MM.1S (cell line): ENCODE measurements at regions not wholly inside any gene's neighbourhood (a gene's known extent, or its start where the extent isn't known, plus 50 kb on each side); places are given as distances from the start of the nearest gene placed in this dataset.

Experiments
- DNase-seq: peaks from one replicate; pipeline ENCODE4 v3.0.0-alpha.2; 2015
- H2AFZ ChIP-seq: fragments of 300-600 bp; sonication (generic); 2 replicates; pipeline ENCODE4 v1.6.0; 2016; ENCODE audit warnings: antibody characterized with exemption, low read length
- H3F3A ChIP-seq: fragments of 300-600 bp; sonication (generic); 2 replicates; pipeline ENCODE4 v1.6.1; 2016; ENCODE audit warnings: mild to moderate bottlenecking, antibody characterized with exemption, low read length, moderate library complexity, mixed read lengths; ENCODE audit not compliant: insufficient read depth
- H3K27ac ChIP-seq: fragments of 300-600 bp; sonication (generic); 2 replicates; pipeline ENCODE4 v1.5.1; 2016; ENCODE audit warnings: mild to moderate bottlenecking, low read length
- H3K27me3 ChIP-seq: fragments of 300-600 bp; sonication (generic); replicated peaks from 2 replicates; pipeline ENCODE4 v1.6.0; 2016; ENCODE audit warnings: low read length; ENCODE audit not compliant: insufficient read depth
- H3K36me3 ChIP-seq: fragments of 300-600 bp; sonication (generic); replicated peaks from 2 replicates; pipeline ENCODE4 v1.6.1; 2016; ENCODE audit warnings: mild to moderate bottlenecking, low read length, mixed read lengths; ENCODE audit not compliant: insufficient read depth
- H3K4me1 ChIP-seq: fragments of 300-600 bp; sonication (generic); 2 replicates; pipeline ENCODE4 v1.6.1; 2016; ENCODE audit warnings: low read length, mixed read lengths
- H3K4me2 ChIP-seq: fragments of 300-600 bp; sonication (generic); 2 replicates; pipeline ENCODE4 v1.6.0; 2016; ENCODE audit warnings: low read depth, low read length
- H3K4me3 ChIP-seq: fragments of 300-600 bp; sonication (generic); 2 replicates; pipeline ENCODE4 v1.5.1; 2016; ENCODE audit warnings: low read length, mixed read lengths
- H3K79me2 ChIP-seq: fragments of 300-600 bp; sonication (generic); 2 replicates; pipeline ENCODE4 v1.6.1; 2016; ENCODE audit warnings: mixed run types, low read length, mixed read lengths
- H3K9ac ChIP-seq: fragments of 300-600 bp; sonication (generic); 2 replicates; pipeline ENCODE4 v1.6.1; 2016; ENCODE audit warnings: low read length, mixed read lengths
- H3K9me2 ChIP-seq: fragments of 300-600 bp; sonication (generic); replicated peaks from 2 replicates; pipeline ENCODE4 v1.6.1; 2016; ENCODE audit warnings: mild to moderate bottlenecking, low read length, mixed read lengths; ENCODE audit not compliant: insufficient read depth
- H3K9me3 ChIP-seq: fragments of 300-600 bp; sonication (generic); replicated peaks from 2 replicates; pipeline ENCODE4 v1.6.1; 2016; ENCODE audit warnings: mild to moderate bottlenecking, low read length, mixed read lengths; ENCODE audit not compliant: insufficient read depth
- H4K20me1 ChIP-seq: fragments of 300-600 bp; sonication (generic); 2 replicates; pipeline ENCODE4 v1.6.1; 2016; ENCODE audit warnings: mild to moderate bottlenecking, low read length, moderate library complexity, mixed read lengths; ENCODE audit not compliant: insufficient read depth
- CTCF ChIP-seq: fragments of 300-600 bp; sonication (generic); IDR thresholded peaks from 2 replicates; pipeline ENCODE4 v1.5.1; 2016; ENCODE audit warnings: antibody characterized with exemption, low read length, mixed read lengths
- EZH2 ChIP-seq: fragments of 300-600 bp; sonication (generic); optimal IDR thresholded peaks from 2 replicates; pipeline ENCODE3; 2017; ENCODE audit warnings: low read depth, mild to moderate bottlenecking, antibody characterized with exemption, low read length, mixed read lengths
- EZH2phosphoT487 ChIP-seq: fragments of 300-600 bp; sonication (generic); IDR thresholded peaks from 2 replicates; pipeline ENCODE4 v1.6.1; 2018; ENCODE audit warnings: antibody characterized with exemption, low read length

GRCh38 chr1:29601021-29601420 lies 364.7 kb downstream of the PTPRU start:
- Histone ChIP-seq H4K20me1 (no peaks in the 10 kb centered on the region), H3K9ac (no peak overlapping the region), H3K27ac (no peak overlapping the region), H3F3A (no peaks in the 10 kb centered on the region), H3K27me3 (peaks cover 79% of the 10 kb centered on the region), H3K9me2 (no peaks in the 10 kb centered on the region), H3K4me2 (no peak overlapping the region), H3K4me1 (no peaks in the 10 kb centered on the region), H3K79me2 (no peaks in the 10 kb centered on the region), H2AFZ (no peak overlapping the region), H3K36me3 (no peaks in the 10 kb centered on the region), H3K4me3 (no peak overlapping the region), H3K9me3 (no peaks in the 10 kb centered on the region)
- TF ChIP-seq CTCF (no peak), EZH2phosphoT487 (no peak), EZH2 (no peak)
- no peak for DNase-seq

- no peak for TF ChIP-seq EZH2
- TF ChIP-seq EZH2phosphoT487 = no peak
- TF ChIP-seq CTCF = no peak
- Histone ChIP-seq H3F3A (no peaks in the 10 kb centered on the region), H4K20me1 (no peaks in the 10 kb centered on the region), H3K9me2 (no peaks in the 10 kb centered on the region), H3K36me3 (no peaks in the 10 kb centered on the region), H2AFZ (no peak overlapping the region), H3K9me3 (no peaks in the 10 kb centered on the region), H3K79me2 (no peaks in the 10 kb centered on the region), H3K27ac (no peak overlapping the region), H3K4me3 (no peak overlapping the region), H3K4me1 (no peaks in the 10 kb centered on the region), H3K27me3 (peaks cover 74% of the 10 kb centered on the region), H3K4me2 (no peak overlapping the region), H3K9ac (no peak overlapping the region)
- DNase-seq = no peak
Measured at GRCh38 chr1:29599826-29600225, 363.5 kb downstream of the PTPRU start.

GRCh38 chr1:29599071-29599470 lies 362.7 kb downstream of the PTPRU start:
- H3K27me3 ChIP-seq = peaks cover 66% of the 10 kb centered on the region
- no peak overlapping the region for H3K27ac ChIP-seq
- H2AFZ ChIP-seq = no peak overlapping the region
- H3K4me2 ChIP-seq = no peak overlapping the region
- H3K4me3 ChIP-seq = no peak overlapping the region
- H3K36me3 ChIP-seq = no peaks in the 10 kb centered on the region
- H3K9me3 ChIP-seq = no peaks in the 10 kb centered on the region
- DNase-seq = no peak
- no peaks in the 10 kb centered on the region for H3F3A ChIP-seq
- no peaks in the 10 kb centered on the region for H3K4me1 ChIP-seq
- no peak overlapping the region for H3K9ac ChIP-seq
- no peaks in the 10 kb centered on the region for H3K79me2 ChIP-seq
- TF ChIP-seq EZH2phosphoT487 = no peak
- no peak for TF ChIP-seq EZH2
- no peaks in the 10 kb centered on the region for H3K9me2 ChIP-seq
- H4K20me1 ChIP-seq = no peaks in the 10 kb centered on the region

- Histone ChIP-seq H3K4me2 (no peak overlapping the region), H3K79me2 (no peaks in the 10 kb centered on the region), H2AFZ (no peak overlapping the region), H3K27me3 (peaks cover 59% of the 10 kb centered on the region), H3K9me2 (no peaks in the 10 kb centered on the region), H3F3A (no peaks in the 10 kb centered on the region), H4K20me1 (no peaks in the 10 kb centered on the region), H3K27ac (no peak overlapping the region), H3K4me1 (no peaks in the 10 kb centered on the region), H3K36me3 (no peaks in the 10 kb centered on the region), H3K4me3 (no peak overlapping the region), H3K9me3 (no peaks in the 10 kb centered on the region), H3K9ac (no peak overlapping the region)
- no peak for DNase-seq
- TF ChIP-seq EZH2phosphoT487 (no peak), EZH2 (no peak), CTCF (no peak)
Measured at GRCh38 chr1:29597861-29598260, 361.5 kb downstream of the PTPRU start.
